Testis (tissue), 2 donors: ENCODE measurements at regions not wholly inside any gene's neighbourhood (a gene's known extent, or its start where the extent isn't known, plus 50 kb on each side); places are given as distances from the start of the nearest gene placed in this dataset.

ENCODE experiments used
- DNase-seq: peaks from one replicate; pipeline ENCODE4 v3.0.0-alpha.2; 2019
- H3K27ac ChIP-seq, 2 donors: fragments of 200-600 bp; sonication (generic); one replicate each; pipeline ENCODE4 v1.5.1; 2019
- H3K27me3 ChIP-seq: fragments of 200-600 bp; sonication (generic); one replicate; pipeline ENCODE4 v1.5.1; 2019
- H3K36me3 ChIP-seq: fragments of 200-600 bp; sonication (generic); one replicate; pipeline ENCODE4 v1.5.1; 2017; ENCODE audit warnings: low read depth; ENCODE audit errors: missing control alignments
- H3K4me1 ChIP-seq: fragments of 200-600 bp; sonication (generic); one replicate; pipeline ENCODE4 v1.5.1; 2019
- H3K4me3 ChIP-seq, 2 donors: fragments of 200-600 bp; sonication (generic); one replicate each; pipeline ENCODE4 v1.5.1; 2017 to 2019
- H3K9me3 ChIP-seq: fragments of 200-600 bp; sonication (generic); one replicate; pipeline ENCODE4 v1.5.1; 2017
- POLR2A ChIP-seq: fragments of 450-650 bp; IDR thresholded peaks from one replicate; pipeline ENCODE4 v1.6.1; 2017; ENCODE audit warnings: antibody characterized with exemption, mild to moderate bottlenecking, moderate library complexity
- WGBS, 2 donors: methylation state at CpG; one replicate each; pipeline ENCODE4 v1.1.5; 2018; 5-methylcytosine and 5-hydroxymethylcytosine counted together
- intact Hi-C: fragments of 100-400 bp; cut with DNase I; formaldehyde crosslinking; loops from one replicate; pipeline ENCODE4 v1.15.1; 2023; ENCODE audit warnings: low total_unique reads
- TF ChIP-seq, protein P1 (sequence below), 3 experiments: fragments of 450-650 bp in 2 of 3; fragments of 200-600 bp in 1 of 3; sonication (generic) in 1 of 3; IDR thresholded peaks; one replicate each; pipeline ENCODE4 v1.5.1; 2016 to 2019; ENCODE audit warnings: antibody characterized with exemption in 3 of 3, mild to moderate bottlenecking in 2 of 3, moderate library complexity in 1 of 3

- no peak for DNase-seq
- no peak for TF ChIP-seq POLR2A
- H3K4me3 ChIP-seq: no peak overlapping the region
- no peaks in the 10 kb centered on the region for H3K27me3 ChIP-seq
- H3K27ac ChIP-seq: no peak overlapping the region
- 91 to 92% methylated on average over 3 of the region's 3 CpGs for WGBS, 2 donors
- H3K9me3 ChIP-seq: no peaks in the 10 kb centered on the region
- no peaks in the 10 kb centered on the region for H3K36me3 ChIP-seq
- peaks cover 3% of the 10 kb centered on the region for H3K4me1 ChIP-seq
- intact Hi-C loops: no loop called here
Observed at GRCh38 chr18:2219706-2220105, 351.6 kb downstream of the METTL4 start.

- DNase-seq: no peak
- Histone ChIP-seq H3K27ac (no peak overlapping the region), H3K27me3 (no peaks in the 10 kb centered on the region), H3K4me3 (no peak overlapping the region), H3K9me3 (no peaks in the 10 kb centered on the region), H3K36me3 (no peaks in the 10 kb centered on the region), H3K4me1 (peaks cover 3% of the 10 kb centered on the region)
- WGBS, 2 donors: 74 to 80% methylated on average over 5 of the region's 5 CpGs
- TF ChIP-seq, protein P1, sequence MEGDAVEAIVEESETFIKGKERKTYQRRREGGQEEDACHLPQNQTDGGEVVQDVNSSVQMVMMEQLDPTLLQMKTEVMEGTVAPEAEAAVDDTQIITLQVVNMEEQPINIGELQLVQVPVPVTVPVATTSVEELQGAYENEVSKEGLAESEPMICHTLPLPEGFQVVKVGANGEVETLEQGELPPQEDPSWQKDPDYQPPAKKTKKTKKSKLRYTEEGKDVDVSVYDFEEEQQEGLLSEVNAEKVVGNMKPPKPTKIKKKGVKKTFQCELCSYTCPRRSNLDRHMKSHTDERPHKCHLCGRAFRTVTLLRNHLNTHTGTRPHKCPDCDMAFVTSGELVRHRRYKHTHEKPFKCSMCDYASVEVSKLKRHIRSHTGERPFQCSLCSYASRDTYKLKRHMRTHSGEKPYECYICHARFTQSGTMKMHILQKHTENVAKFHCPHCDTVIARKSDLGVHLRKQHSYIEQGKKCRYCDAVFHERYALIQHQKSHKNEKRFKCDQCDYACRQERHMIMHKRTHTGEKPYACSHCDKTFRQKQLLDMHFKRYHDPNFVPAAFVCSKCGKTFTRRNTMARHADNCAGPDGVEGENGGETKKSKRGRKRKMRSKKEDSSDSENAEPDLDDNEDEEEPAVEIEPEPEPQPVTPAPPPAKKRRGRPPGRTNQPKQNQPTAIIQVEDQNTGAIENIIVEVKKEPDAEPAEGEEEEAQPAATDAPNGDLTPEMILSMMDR (IDR thresholded peaks at IDR 0.05): no peak
- TF ChIP-seq POLR2A: no peak
- intact Hi-C loops: no loop called here
Observed at GRCh38 chr18:2222270-2223185, 348.8 kb downstream of the METTL4 start.

GRCh38 chr18:2223449-2223848, 347.9 kb downstream of the METTL4 start:
- Histone ChIP-seq H3K4me3 (no peak overlapping the region), H3K4me1 (no peaks in the 10 kb centered on the region), H3K36me3 (no peaks in the 10 kb centered on the region), H3K9me3 (no peaks in the 10 kb centered on the region), H3K27ac (no peak overlapping the region), H3K27me3 (no peaks in the 10 kb centered on the region)
- DNase-seq: no peak
- intact Hi-C loops: no loop called here
- TF ChIP-seq, protein P1 (IDR thresholded peaks at IDR 0.05): no peak
- TF ChIP-seq POLR2A: no peak
- WGBS, 2 donors: 26 to 39% methylated on average over 5 of the region's 5 CpGs

DNA sequence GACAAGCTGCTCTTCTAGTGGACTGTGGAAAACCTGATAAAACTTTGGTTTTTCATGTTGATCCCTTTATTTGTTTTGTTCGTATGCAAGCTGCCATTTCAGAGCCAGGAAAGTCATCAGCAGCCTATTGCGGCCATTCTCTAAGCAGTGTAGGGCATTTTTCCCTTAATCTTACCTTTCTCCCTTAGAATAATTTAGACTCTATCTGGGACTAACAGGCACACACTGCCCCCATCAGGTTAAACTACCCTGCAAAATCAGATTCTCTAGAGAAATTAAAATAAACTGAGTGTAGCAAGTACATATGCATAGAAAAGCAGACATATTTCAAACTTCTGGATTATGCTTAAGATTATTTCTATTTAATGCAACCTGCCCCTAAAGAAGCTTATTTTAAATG, 347.5 kb downstream of the METTL4 start:
- intact Hi-C loops: no loop called here
- Histone ChIP-seq H3K9me3 (no peaks in the 10 kb centered on the region), H3K4me1 (no peaks in the 10 kb centered on the region), H3K36me3 (no peaks in the 10 kb centered on the region), H3K27ac (no peak overlapping the region), H3K27me3 (no peaks in the 10 kb centered on the region), H3K4me3 (no peak overlapping the region)
- WGBS, 2 donors: 15 to 40% methylated on average over 2 of the region's 2 CpGs
- DNase-seq: peak; percentile 69
- TF ChIP-seq, protein P1 (IDR thresholded peaks at IDR 0.05): peak; percentile 20 to 47 (median 40)
- TF ChIP-seq POLR2A: no peak

- intact Hi-C loops: no loop called here
Observed at GRCh38 chr18:2236232-2236631, 335.1 kb downstream of the METTL4 start.

More at GRCh38 chr18:2236232-2236631, 335.1 kb downstream of the METTL4 start:
- DNase-seq: no peak
- no peaks in the 10 kb centered on the region for H3K9me3 ChIP-seq
- H3K4me3 ChIP-seq: no peak overlapping the region
- H3K4me1 ChIP-seq: no peaks in the 10 kb centered on the region
- no peaks in the 10 kb centered on the region for H3K27me3 ChIP-seq
- TF ChIP-seq POLR2A: no peak
- TF ChIP-seq, protein P1 (IDR thresholded peaks at IDR 0.05): no peak
- H3K27ac ChIP-seq: no peak overlapping the region
- WGBS, 2 donors: 90 to 92% methylated on average over 2 of the region's 2 CpGs
- no peaks in the 10 kb centered on the region for H3K36me3 ChIP-seq
